Glutamatergic neuron (in vitro differentiated cells): ENCODE measurements at regions not wholly inside any gene's neighbourhood (a gene's known extent, or its start where the extent isn't known, plus 50 kb on each side); places are given as distances from the start of the nearest gene placed in this dataset.

Experiments used
- DNase-seq: peaks from one replicate; pipeline ENCODE4 v3.0.0; 2022
- H3K27ac Mint-ChIP-seq: one replicate; pipeline ENCODE4 v1.8.0; 2020; ENCODE audit warnings: mild to moderate bottlenecking, mixed read lengths, inconsistent platforms; ENCODE audit not compliant: unreplicated experiment
- H3K27me3 Mint-ChIP-seq: one replicate; pipeline ENCODE4 v1.8.0; 2020; ENCODE audit warnings: mild to moderate bottlenecking, moderate library complexity, mixed read lengths, inconsistent platforms; ENCODE audit not compliant: unreplicated experiment
- H3K36me3 Mint-ChIP-seq: one replicate; pipeline ENCODE4 v1.8.0; 2020; ENCODE audit warnings: mild to moderate bottlenecking, mixed read lengths, inconsistent platforms; ENCODE audit not compliant: unreplicated experiment
- H3K4me1 Mint-ChIP-seq: one replicate; pipeline ENCODE4 v1.8.0; 2020; ENCODE audit warnings: mild to moderate bottlenecking, low read depth, mixed read lengths, inconsistent platforms; ENCODE audit not compliant: unreplicated experiment
- H3K4me3 Mint-ChIP-seq: one replicate; pipeline ENCODE4 v1.8.0; 2020; ENCODE audit warnings: mild to moderate bottlenecking, mixed read lengths, inconsistent platforms; ENCODE audit not compliant: unreplicated experiment
- H3K9me3 Mint-ChIP-seq: one replicate; pipeline ENCODE4 v1.8.0; 2020; ENCODE audit warnings: mild to moderate bottlenecking, moderate library complexity, mixed read lengths, inconsistent platforms; ENCODE audit not compliant: unreplicated experiment
- TF ChIP-seq, protein P1 (sequence below): fragments of 200-600 bp; sonication (generic); IDR thresholded peaks from one replicate; pipeline ENCODE4 v1.5.0; 2021; ENCODE audit not compliant: partially characterized antibody, unreplicated experiment

DNA sequence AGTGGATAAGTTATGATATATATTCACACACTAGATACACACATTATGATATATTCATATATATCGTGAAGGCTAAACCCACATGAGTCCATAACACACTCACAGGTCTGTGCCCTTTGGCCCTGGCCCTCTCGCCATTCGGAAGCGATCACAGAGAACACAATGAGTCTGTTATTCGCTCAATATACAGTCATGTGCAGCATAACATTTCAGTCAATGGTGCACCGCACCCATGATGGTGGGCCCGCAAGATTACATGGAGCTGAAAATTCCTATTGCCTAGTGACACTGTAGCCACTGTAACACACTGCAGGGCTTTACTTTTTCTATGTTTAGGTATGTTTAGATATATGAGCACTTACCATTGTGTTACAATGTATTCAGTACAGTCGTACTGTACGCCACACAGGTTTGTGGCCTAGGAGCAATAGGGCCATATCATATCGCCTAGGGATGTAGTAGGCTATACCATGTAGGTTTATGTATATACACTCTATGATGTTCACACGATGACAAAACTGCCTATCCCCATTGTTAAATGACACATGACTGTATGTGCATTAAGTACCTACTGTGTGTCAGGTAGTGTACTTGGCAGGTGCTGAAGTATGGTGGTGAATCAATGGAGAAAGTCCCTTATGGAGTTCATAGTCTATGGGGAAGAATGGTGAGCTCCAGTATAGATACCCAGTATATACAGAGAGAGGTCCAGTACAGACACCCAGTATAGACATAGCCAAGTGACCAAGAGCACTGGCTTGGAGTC lies 198.8 kb upstream of the KLF14 start:
- TF ChIP-seq, protein P1, sequence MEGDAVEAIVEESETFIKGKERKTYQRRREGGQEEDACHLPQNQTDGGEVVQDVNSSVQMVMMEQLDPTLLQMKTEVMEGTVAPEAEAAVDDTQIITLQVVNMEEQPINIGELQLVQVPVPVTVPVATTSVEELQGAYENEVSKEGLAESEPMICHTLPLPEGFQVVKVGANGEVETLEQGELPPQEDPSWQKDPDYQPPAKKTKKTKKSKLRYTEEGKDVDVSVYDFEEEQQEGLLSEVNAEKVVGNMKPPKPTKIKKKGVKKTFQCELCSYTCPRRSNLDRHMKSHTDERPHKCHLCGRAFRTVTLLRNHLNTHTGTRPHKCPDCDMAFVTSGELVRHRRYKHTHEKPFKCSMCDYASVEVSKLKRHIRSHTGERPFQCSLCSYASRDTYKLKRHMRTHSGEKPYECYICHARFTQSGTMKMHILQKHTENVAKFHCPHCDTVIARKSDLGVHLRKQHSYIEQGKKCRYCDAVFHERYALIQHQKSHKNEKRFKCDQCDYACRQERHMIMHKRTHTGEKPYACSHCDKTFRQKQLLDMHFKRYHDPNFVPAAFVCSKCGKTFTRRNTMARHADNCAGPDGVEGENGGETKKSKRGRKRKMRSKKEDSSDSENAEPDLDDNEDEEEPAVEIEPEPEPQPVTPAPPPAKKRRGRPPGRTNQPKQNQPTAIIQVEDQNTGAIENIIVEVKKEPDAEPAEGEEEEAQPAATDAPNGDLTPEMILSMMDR, result no peak
- peaks cover 3% of the 10 kb centered on the region for H3K27me3 Mint-ChIP-seq
- H3K9me3 Mint-ChIP-seq, result no peaks in the 10 kb centered on the region
- H3K27ac Mint-ChIP-seq, result no peak overlapping the region
- H3K4me1 Mint-ChIP-seq, result peaks cover 4% of the 10 kb centered on the region
- DNase-seq, result no peak
- H3K4me3 Mint-ChIP-seq, result no peak overlapping the region
- no peaks in the 10 kb centered on the region for H3K36me3 Mint-ChIP-seq

GRCh38 chr7:130933919-130934318 lies 199.9 kb upstream of the KLF14 start:
- no peak for DNase-seq
- no peaks in the 10 kb centered on the region for H3K36me3 Mint-ChIP-seq
- no peak overlapping the region for H3K27ac Mint-ChIP-seq
- H3K9me3 Mint-ChIP-seq, result no peaks in the 10 kb centered on the region
- H3K4me1 Mint-ChIP-seq, result peaks cover 4% of the 10 kb centered on the region
- TF ChIP-seq, protein P1, result no peak
- H3K27me3 Mint-ChIP-seq, result peaks cover 3% of the 10 kb centered on the region
- no peak overlapping the region for H3K4me3 Mint-ChIP-seq

DNA sequence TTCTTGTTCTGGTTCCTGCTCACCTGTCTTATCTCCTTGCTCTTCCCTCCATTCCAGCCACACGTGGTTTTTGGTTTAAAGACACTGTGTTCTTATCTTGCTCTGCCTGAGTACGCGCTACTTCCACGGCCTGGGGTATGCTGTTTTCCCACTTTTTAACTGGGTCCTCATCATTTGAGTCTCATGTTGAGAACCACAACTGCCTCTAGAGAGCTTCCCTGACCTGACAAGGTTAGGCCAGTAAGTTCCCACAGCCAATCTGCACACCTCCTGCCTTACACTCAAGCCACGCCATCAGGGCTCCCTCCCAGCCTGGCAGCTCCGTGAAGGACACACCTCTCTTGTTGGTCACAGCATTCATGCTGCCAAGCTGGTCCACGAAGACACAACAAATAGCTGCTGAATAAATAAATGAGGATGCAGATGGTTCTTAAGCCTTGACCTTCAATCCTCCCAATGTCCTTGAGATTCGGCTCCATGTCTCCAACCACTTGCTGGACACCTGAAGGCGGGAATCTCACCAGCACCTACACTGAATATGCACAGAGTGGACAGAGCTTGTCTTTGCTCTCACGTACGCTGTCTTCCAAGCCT lies 201.7 kb upstream of the KLF14 start:
- H3K4me1 Mint-ChIP-seq, result peaks cover 14% of the 10 kb centered on the region
- no peak overlapping the region for H3K4me3 Mint-ChIP-seq
- H3K9me3 Mint-ChIP-seq, result no peaks in the 10 kb centered on the region
- no peaks in the 10 kb centered on the region for H3K36me3 Mint-ChIP-seq
- no peak overlapping the region for H3K27ac Mint-ChIP-seq
- H3K27me3 Mint-ChIP-seq, result peaks cover 3% of the 10 kb centered on the region
- TF ChIP-seq, protein P1, result no peak
- DNase-seq, result no peak

- no peaks in the 10 kb centered on the region for H3K36me3 Mint-ChIP-seq
- TF ChIP-seq, protein P1, result no peak
- H3K4me1 Mint-ChIP-seq, result peaks cover 15% of the 10 kb centered on the region
- no peak overlapping the region for H3K27ac Mint-ChIP-seq
- H3K27me3 Mint-ChIP-seq, result peaks cover 3% of the 10 kb centered on the region
- no peaks in the 10 kb centered on the region for H3K9me3 Mint-ChIP-seq
- H3K4me3 Mint-ChIP-seq, result no peak overlapping the region
- DNase-seq, result no peak
These were observed 202.4 kb upstream of the KLF14 start for GRCh38 chr7:130936202-130936931.
